ENCODE measurements at regions not wholly inside any gene's neighbourhood (a gene's known extent, or its start where the extent isn't known, plus 50 kb on each side); places are given as distances from the start of the nearest gene placed in this dataset.

DNA sequence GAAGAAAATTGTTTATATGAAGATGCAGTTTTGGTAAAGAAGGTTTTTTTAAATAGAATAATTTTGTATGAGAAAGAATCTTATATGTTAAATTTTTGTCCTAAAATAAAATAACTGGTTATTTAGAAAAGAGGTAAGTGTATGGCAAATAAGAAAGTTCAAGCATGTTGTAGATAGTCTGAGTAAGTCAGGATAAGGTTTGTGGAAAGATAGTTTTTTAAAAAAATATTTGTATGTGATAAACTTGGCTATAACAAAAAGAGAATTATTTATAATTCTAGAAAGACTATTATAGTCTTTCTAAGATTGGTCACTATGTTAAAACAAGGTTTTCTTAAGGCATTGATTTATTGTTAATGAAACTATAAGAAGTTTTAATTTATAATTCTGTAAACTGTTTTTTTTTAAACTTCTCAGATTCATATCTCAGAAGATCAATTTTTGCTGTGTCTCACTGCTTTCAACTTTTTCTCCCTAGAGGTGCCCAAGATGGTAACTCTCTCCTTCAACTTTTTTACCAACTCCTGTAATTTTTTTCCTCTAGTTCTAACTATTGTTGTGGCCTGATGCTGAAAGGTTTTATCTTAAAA is 698.6 kb downstream of the CCSER2 start:
- Histone ChIP-seq H3K27me3 (no peaks in the 10 kb centered on the region), H3K36me3 (no peaks in the 10 kb centered on the region), H3K27ac (replicated peaks in 1 of 4) (no peak overlapping the region), H3K9me3 (peaks cover 0 to 12% (median 3%) of the 10 kb centered on the region in 4 donors), H3K4me3 (no peak overlapping the region), H3K4me1 (no peaks in the 10 kb centered on the region)
- DNase-seq (ENCODE audit: extremely low spot score) = no peak
- TF ChIP-seq CTCF (IDR thresholded peaks at IDR 0.05) (no peak), POLR2AphosphoS5 (IDR thresholded peaks at IDR 0.05) (no peak), EP300 (IDR thresholded peaks at IDR 0.05) (no peak), POLR2A (IDR thresholded peaks at IDR 0.05; ENCODE audit: low read depth) (no peak)
- intact Hi-C loops (cut with DNase I) = no loop called here

DNA sequence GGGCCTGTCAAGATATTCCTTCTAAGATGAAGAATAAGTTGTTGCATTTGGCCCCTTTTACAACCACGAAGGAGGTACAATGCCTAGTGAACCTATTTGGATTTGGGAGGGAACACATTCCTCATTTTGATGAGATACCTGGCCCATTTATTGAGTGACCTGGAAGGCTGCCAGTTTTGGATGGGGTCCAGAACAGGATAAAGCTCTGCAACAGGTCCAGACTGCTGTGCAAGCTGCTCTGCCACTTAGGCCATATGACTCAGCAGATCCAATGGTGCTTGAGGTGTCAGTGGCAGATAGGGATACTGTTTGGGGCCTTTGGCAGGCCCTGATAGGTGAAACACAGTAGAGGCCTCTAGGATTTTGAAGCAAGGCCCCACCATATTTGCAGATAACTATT is 704.6 kb downstream of the CCSER2 start:
- Histone ChIP-seq H3K4me1 (no peaks in the 10 kb centered on the region), H3K27ac (replicated peaks in 1 of 4) (no peak overlapping the region), H3K9me3 (peaks cover 0 to 12% (median 3%) of the 10 kb centered on the region in 4 donors), H3K27me3 (no peaks in the 10 kb centered on the region), H3K4me3 (no peak overlapping the region), H3K36me3 (no peaks in the 10 kb centered on the region)
- 63% methylated on average over 1 of the region's 1 CpG for WGBS
- no peak for DNase-seq (ENCODE audit: extremely low spot score)
- intact Hi-C loops (cut with DNase I) = no loop called here
- TF ChIP-seq POLR2AphosphoS5 (IDR thresholded peaks at IDR 0.05) = no peak

DNA sequence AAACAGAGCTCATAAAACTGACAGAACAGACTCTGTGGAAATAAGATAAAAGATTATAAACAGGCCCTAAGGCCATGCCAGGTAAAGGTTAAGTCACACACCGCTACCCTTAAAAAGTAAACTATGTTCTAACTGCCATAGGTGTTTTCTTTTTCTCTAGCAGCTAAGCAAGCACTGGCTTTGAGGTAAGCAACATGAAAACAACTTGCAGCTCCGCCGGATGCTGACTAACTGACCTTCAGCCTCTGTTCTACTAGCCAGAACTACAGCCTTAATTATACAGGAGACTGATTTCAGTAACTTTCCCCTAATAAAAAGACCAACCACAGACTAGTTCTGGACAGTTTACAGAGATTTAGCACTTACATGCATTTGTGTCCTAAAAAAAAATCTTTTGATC is 708.3 kb downstream of the CCSER2 start:
- Histone ChIP-seq H3K27me3 (no peaks in the 10 kb centered on the region), H3K4me3 (no peak overlapping the region), H3K27ac (replicated peaks in 1 of 4) (no peak overlapping the region), H3K4me1 (no peaks in the 10 kb centered on the region), H3K36me3 (no peaks in the 10 kb centered on the region), H3K9me3 (peaks cover 0 to 23% (median 10%) of the 10 kb centered on the region in 4 donors)
- intact Hi-C loops (cut with DNase I) = no loop called here
- no peak for DNase-seq (ENCODE audit: extremely low spot score)
- TF ChIP-seq POLR2A (IDR thresholded peaks at IDR 0.05; ENCODE audit: low read depth) (no peak), EP300 (IDR thresholded peaks at IDR 0.05) (no peak), CTCF (IDR thresholded peaks at IDR 0.05) (no peak), POLR2AphosphoS5 (IDR thresholded peaks at IDR 0.05) (no peak)
- 96% methylated on average over 3 of the region's 3 CpGs for WGBS

- no peaks in the 10 kb centered on the region for H3K27me3 ChIP-seq
- 92% methylated on average over 1 of the region's 1 CpG for WGBS
- intact Hi-C loops (cut with DNase I) = no loop called here
- H3K9me3 ChIP-seq = peaks cover 0 to 28% (median 14%) of the 10 kb centered on the region in 4 donors
- no peak overlapping the region for H3K27ac ChIP-seq (replicated peaks in 1 of 4)
- H3K4me1 ChIP-seq = no peaks in the 10 kb centered on the region
- H3K4me3 ChIP-seq = no peak overlapping the region
- no peaks in the 10 kb centered on the region for H3K36me3 ChIP-seq
- DNase-seq (ENCODE audit: extremely low spot score) = no peak
- TF ChIP-seq POLR2AphosphoS5 (IDR thresholded peaks at IDR 0.05) (no peak), CTCF (IDR thresholded peaks at IDR 0.05) (no peak), EP300 (IDR thresholded peaks at IDR 0.05) (no peak), POLR2A (IDR thresholded peaks at IDR 0.05; ENCODE audit: low read depth) (no peak)
Observed at GRCh38 chr10:85039311-85039710, 710.9 kb downstream of the CCSER2 start.

- no peak for DNase-seq (ENCODE audit: extremely low spot score)
- H3K27me3 ChIP-seq = no peaks in the 10 kb centered on the region
- H3K36me3 ChIP-seq = no peaks in the 10 kb centered on the region
- H3K9me3 ChIP-seq = peaks cover 0 to 36% (median 18%) of the 10 kb centered on the region in 4 donors
- intact Hi-C loops (cut with DNase I) = no loop called here
- 54% methylated on average over 5 of the region's 5 CpGs for WGBS
- H3K27ac ChIP-seq (replicated peaks in 1 of 4) = no peak overlapping the region
- H3K4me3 ChIP-seq = no peak overlapping the region
- H3K4me1 ChIP-seq = no peaks in the 10 kb centered on the region
- TF ChIP-seq CTCF (IDR thresholded peaks at IDR 0.05) = no peak
- no peak for TF ChIP-seq POLR2AphosphoS5 (IDR thresholded peaks at IDR 0.05)
- no peak for TF ChIP-seq EP300 (IDR thresholded peaks at IDR 0.05)
Observed at GRCh38 chr10:85043207-85043606, 714.8 kb downstream of the CCSER2 start.
